ENCODE measurements at regions not wholly inside any gene's neighbourhood (a gene's known extent, or its start where the extent isn't known, plus 50 kb on each side); places are given as distances from the start of the nearest gene placed in this dataset.

DNA sequence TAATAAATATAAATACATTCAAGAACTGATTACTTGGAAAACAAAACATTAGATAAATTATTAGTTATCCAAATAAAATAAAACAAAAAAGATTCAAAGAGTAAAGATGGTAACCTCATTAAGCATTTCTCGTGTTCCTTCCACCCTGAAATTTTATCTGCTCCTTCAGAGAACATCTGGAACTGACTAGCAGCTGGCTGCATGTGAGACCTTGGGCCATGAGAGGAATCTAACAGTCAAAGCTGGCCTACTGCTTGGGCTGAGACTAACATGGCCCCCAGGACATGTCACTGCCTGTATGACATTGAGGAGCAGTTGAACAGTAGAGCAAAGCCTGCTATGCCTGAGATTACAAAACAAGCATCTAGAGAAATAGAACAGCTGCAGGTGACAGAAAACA is 208.5 kb upstream of the ZSWIM2 start:
- TF ChIP-seq, protein P1, sequence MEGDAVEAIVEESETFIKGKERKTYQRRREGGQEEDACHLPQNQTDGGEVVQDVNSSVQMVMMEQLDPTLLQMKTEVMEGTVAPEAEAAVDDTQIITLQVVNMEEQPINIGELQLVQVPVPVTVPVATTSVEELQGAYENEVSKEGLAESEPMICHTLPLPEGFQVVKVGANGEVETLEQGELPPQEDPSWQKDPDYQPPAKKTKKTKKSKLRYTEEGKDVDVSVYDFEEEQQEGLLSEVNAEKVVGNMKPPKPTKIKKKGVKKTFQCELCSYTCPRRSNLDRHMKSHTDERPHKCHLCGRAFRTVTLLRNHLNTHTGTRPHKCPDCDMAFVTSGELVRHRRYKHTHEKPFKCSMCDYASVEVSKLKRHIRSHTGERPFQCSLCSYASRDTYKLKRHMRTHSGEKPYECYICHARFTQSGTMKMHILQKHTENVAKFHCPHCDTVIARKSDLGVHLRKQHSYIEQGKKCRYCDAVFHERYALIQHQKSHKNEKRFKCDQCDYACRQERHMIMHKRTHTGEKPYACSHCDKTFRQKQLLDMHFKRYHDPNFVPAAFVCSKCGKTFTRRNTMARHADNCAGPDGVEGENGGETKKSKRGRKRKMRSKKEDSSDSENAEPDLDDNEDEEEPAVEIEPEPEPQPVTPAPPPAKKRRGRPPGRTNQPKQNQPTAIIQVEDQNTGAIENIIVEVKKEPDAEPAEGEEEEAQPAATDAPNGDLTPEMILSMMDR (IDR thresholded peaks at IDR 0.05; ENCODE audit: insufficient read depth, low read length, poor library complexity, severe bottlenecking): no peak
- no peak for TF ChIP-seq EZH2phosphoT487 (conservative IDR thresholded peaks at IDR 0.05; ENCODE audit: low read length)
